ENCODE measurements at regions not wholly inside any gene's neighbourhood (a gene's known extent, or its start where the extent isn't known, plus 50 kb on each side); places are given as distances from the start of the nearest gene placed in this dataset.

- ChIA-PET CTCF (no interaction called here), POLR2A (no interaction called here)
- dilution Hi-C loops (cut with MboI; ENCODE audit: extremely low pct_ligation_motif_present, low sequenced_read_pairs) (no loop called here), intact Hi-C loops (cut with micrococcal nuclease) (no loop called here)
- Histone ChIP-seq H3K9ac (replicated peaks; ENCODE audit: extremely low read depth, insufficient read depth, low read length) (no peak overlapping the region), H3K4me1 (ENCODE audit: control insufficient read depth, extremely low read depth, insufficient read depth, low read length) (peaks cover 9% of the 10 kb centered on the region), H3K27ac (ENCODE audit: insufficient read depth, low read depth, low read length) (no peak overlapping the region), H3K36me3 (ENCODE audit: control insufficient read depth in 2 of 2, extremely low read depth in 1 of 2, insufficient read depth in 2 of 2, low read length in 2 of 2) (no peaks in the 10 kb centered on the region), H3K4me2 (ENCODE audit: insufficient read depth, low read length) (no peak overlapping the region), H2AFZ (ENCODE audit: low read depth, low read length) (no peak overlapping the region), H3K27me3 (ENCODE audit: control insufficient read depth in 2 of 2, insufficient read depth in 2 of 2, low read length in 2 of 2) (no peaks in the 10 kb centered on the region), H3K79me2 (ENCODE audit: control insufficient read depth, insufficient read depth, low read length) (no peaks in the 10 kb centered on the region), H3K9me3 (replicated peaks; ENCODE audit: control insufficient read depth, insufficient read depth, low read length) (no peaks in the 10 kb centered on the region), H3K4me3 (replicated peaks in 1 of 3; ENCODE audit: insufficient read depth in 1 of 3, low read depth in 1 of 3, low read length in 3 of 3) (no peak overlapping the region), H4K20me1 (replicated peaks; ENCODE audit: control insufficient read depth, extremely low read depth, insufficient read depth, low read length) (no peaks in the 10 kb centered on the region), H3K9me1 (replicated peaks; ENCODE audit: control insufficient read depth, extremely low read depth, insufficient read depth, low read length) (no peaks in the 10 kb centered on the region)
- FAIRE-seq (no peak), DNase-seq (ENCODE audit: low read depth, low spot score) (no peak)
- no TSS peak for BruUV-seq (replicated peaks)
- TF ChIP-seq GATA2 (IDR thresholded peaks at IDR 0.05; ENCODE audit: insufficient read depth, insufficient read length, low read depth, low read length) (no peak), EZH2 (IDR thresholded peaks at IDR 0.05; ENCODE audit: borderline replicate concordance, low read depth, low read length, severe bottlenecking) (no peak), POLR2A (IDR thresholded peaks at IDR 0.05; ENCODE audit: low read depth, low read length) (no peak), POLR2AphosphoS5 (IDR thresholded peaks at IDR 0.05; ENCODE audit: insufficient read depth, low read depth, low read length) (no peak), JUN (IDR thresholded peaks at IDR 0.05; ENCODE audit: borderline replicate concordance, insufficient read depth, insufficient read length, low read depth) (no peak), MYC (IDR thresholded peaks at IDR 0.05; ENCODE audit: low read depth, low read length) (no peak), FOS (IDR thresholded peaks at IDR 0.05; ENCODE audit: borderline replicate concordance, insufficient read depth, low read length) (no peak), MAX (IDR thresholded peaks at IDR 0.05; ENCODE audit: insufficient read depth, insufficient read length) (no peak), CTCF (IDR thresholded peaks at IDR 0.05; ENCODE audit: extremely low read depth in 1 of 2, insufficient read depth in 1 of 2, low read depth in 1 of 2, low read length in 2 of 2) (no peak)
Measured at GRCh38 chr2:20538308-20539132, 91.6 kb downstream of the RHOB start.

Measured in endothelial cell of umbilical vein (primary cell).